Breast epithelium (tissue), 4 donors: ENCODE measurements at regions not wholly inside any gene's neighbourhood (a gene's known extent, or its start where the extent isn't known, plus 50 kb on each side); places are given as distances from the start of the nearest gene placed in this dataset.

Experiments
- DNase-seq, 2 donors: peaks; one replicate each; pipeline ENCODE4 v3.0.0-alpha.2; 2019; ENCODE audit warnings: low spot score in 2 of 2
- H3K27ac ChIP-seq, 2 donors: fragments of 200-600 bp; sonication (generic) in 1 of 2; one replicate each; pipeline ENCODE4 v1.5.1; 2016 to 2019; ENCODE audit warnings: mild to moderate bottlenecking in 1 of 2
- H3K27me3 ChIP-seq, 2 donors: fragments of 200-600 bp; sonication (generic) in 1 of 2; one replicate each; pipeline versions ENCODE4 v1.5.1 to v1.6.0; 2017 to 2019; ENCODE audit warnings: control low read depth in 1 of 2, mild to moderate bottlenecking in 1 of 2
- H3K36me3 ChIP-seq: fragments of 200-600 bp; one replicate; pipeline ENCODE4 v1.5.1; 2019
- H3K4me1 ChIP-seq, 2 donors: fragments of 200-600 bp; sonication (generic); one replicate each; pipeline ENCODE4 v1.5.1; 2016 to 2019; ENCODE audit warnings: control low read depth in 1 of 2
- H3K4me3 ChIP-seq, 3 donors: fragments of 200-600 bp; sonication (generic); 1 replicate in 2 of 3; 2 replicates in 1 of 3; pipeline ENCODE4 v1.5.1; 2016 to 2019; ENCODE audit warnings: mild to moderate bottlenecking in 3 of 3, moderate library complexity in 2 of 3
- H3K9me3 ChIP-seq, 2 donors: fragments of 200-600 bp; sonication (generic) in 1 of 2; one replicate each; pipeline ENCODE4 v1.5.1; 2016 to 2019; ENCODE audit warnings: control low read depth in 1 of 2
- POLR2A ChIP-seq: fragments of 450-650 bp; IDR thresholded peaks from one replicate; pipeline ENCODE4 v1.6.1; 2016; ENCODE audit warnings: antibody characterized with exemption, mild to moderate bottlenecking, moderate library complexity
- POLR2AphosphoS5 ChIP-seq, 3 donors: sonication (generic); formaldehyde crosslinking; IDR thresholded peaks; one replicate each; pipeline ENCODE4 v1.6.1; 2017; ENCODE audit warnings: antibody characterized with exemption in 3 of 3
- intact Hi-C: fragments of 100-400 bp; cut with DNase I; formaldehyde crosslinking; loops from one replicate; pipeline ENCODE4 v1.15.1; 2023; ENCODE audit warnings: low total_unique reads
- TF ChIP-seq, protein P1 (sequence below), 3 donors: fragments of 450-650 bp; IDR thresholded peaks; one replicate each; pipeline ENCODE4 v1.5.1; 2016 to 2017; ENCODE audit warnings: antibody characterized with exemption in 3 of 3, mild to moderate bottlenecking in 3 of 3, moderate library complexity in 3 of 3

DNA sequence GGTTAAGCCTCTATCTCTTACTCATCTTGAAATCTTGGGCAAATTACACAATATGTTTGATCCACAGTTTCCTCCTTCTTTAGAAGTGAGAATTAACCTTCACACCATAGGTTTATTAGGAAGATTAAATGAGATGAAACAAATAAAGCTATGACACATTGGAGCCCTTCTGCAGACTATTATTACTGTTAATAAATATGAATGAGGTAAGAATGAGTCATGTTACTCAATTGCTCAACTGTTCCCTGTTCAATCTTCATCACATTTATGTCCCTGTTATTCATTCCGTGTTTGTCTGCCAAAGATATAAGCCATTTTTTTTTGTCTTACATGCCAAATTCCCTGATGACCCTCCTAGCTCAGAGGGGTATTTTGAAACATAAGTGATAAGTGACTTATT is 52.1 kb upstream of the PAPPA start:
- intact Hi-C loops = no loop called here
- H3K27me3 ChIP-seq = no peaks in the 10 kb centered on the region
- TF ChIP-seq POLR2AphosphoS5 (IDR thresholded peaks at IDR 0.05) (no peak), POLR2A (no peak)
- TF ChIP-seq, protein P1, sequence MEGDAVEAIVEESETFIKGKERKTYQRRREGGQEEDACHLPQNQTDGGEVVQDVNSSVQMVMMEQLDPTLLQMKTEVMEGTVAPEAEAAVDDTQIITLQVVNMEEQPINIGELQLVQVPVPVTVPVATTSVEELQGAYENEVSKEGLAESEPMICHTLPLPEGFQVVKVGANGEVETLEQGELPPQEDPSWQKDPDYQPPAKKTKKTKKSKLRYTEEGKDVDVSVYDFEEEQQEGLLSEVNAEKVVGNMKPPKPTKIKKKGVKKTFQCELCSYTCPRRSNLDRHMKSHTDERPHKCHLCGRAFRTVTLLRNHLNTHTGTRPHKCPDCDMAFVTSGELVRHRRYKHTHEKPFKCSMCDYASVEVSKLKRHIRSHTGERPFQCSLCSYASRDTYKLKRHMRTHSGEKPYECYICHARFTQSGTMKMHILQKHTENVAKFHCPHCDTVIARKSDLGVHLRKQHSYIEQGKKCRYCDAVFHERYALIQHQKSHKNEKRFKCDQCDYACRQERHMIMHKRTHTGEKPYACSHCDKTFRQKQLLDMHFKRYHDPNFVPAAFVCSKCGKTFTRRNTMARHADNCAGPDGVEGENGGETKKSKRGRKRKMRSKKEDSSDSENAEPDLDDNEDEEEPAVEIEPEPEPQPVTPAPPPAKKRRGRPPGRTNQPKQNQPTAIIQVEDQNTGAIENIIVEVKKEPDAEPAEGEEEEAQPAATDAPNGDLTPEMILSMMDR (IDR thresholded peaks at IDR 0.05) = no peak

DNA sequence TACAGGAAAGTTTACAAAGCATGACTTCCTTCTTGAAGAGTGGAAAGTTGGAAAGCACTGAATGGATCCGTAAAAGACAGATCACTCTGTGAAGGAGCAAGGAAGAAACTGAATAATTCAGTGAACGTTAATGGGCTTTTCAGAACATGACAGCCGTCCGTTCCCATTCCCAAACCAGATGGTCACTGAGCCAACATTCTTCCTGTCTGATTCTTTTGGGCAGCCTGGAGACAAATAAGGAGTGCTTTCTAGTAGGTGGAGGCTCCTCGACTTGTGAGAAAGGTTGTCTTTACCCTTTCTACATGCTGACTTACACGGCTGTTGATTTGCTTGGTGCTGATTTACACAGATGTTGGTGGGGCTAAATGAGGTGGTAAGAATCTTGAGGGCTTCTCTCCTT is 51.0 kb upstream of the PAPPA start:
- no peak overlapping the region for H3K4me3 ChIP-seq
- H3K9me3 ChIP-seq = no peaks in the 10 kb centered on the region
- intact Hi-C loops = no loop called here
- no peak for TF ChIP-seq POLR2A
- TF ChIP-seq POLR2AphosphoS5 (IDR thresholded peaks at IDR 0.05) = no peak
- TF ChIP-seq, protein P1 (IDR thresholded peaks at IDR 0.05) = no peak
- H3K27me3 ChIP-seq = no peaks in the 10 kb centered on the region
- H3K4me1 ChIP-seq = no peaks in the 10 kb centered on the region
- DNase-seq = no peak
- H3K27ac ChIP-seq = no peak overlapping the region
- H3K36me3 ChIP-seq = no peaks in the 10 kb centered on the region

More for the DNA sequence above, 52.1 kb upstream of the PAPPA start:
- no peak for DNase-seq
- no peak overlapping the region for H3K27ac ChIP-seq
- no peaks in the 10 kb centered on the region for H3K4me1 ChIP-seq
- no peaks in the 10 kb centered on the region for H3K36me3 ChIP-seq
- no peak overlapping the region for H3K4me3 ChIP-seq
- no peaks in the 10 kb centered on the region for H3K9me3 ChIP-seq
